Frontal cortex (tissue), 3 donors: ENCODE measurements at regions not wholly inside any gene's neighbourhood (a gene's known extent, or its start where the extent isn't known, plus 50 kb on each side); places are given as distances from the start of the nearest gene placed in this dataset.

Source experiments
- DNase-seq, 2 donors: peaks; one replicate each; pipeline ENCODE4 v3.0.0; 2012; ENCODE audit warnings: low spot score in 2 of 2
- FAIRE-seq: peaks from 2 replicates; lab custom pipeline; 2012; peaks lifted over from hg19 to GRCh38; lab: Jason Lieb, UNC
- donor health status: control.
- donor health status: control.
- donor health status: control.

DNA sequence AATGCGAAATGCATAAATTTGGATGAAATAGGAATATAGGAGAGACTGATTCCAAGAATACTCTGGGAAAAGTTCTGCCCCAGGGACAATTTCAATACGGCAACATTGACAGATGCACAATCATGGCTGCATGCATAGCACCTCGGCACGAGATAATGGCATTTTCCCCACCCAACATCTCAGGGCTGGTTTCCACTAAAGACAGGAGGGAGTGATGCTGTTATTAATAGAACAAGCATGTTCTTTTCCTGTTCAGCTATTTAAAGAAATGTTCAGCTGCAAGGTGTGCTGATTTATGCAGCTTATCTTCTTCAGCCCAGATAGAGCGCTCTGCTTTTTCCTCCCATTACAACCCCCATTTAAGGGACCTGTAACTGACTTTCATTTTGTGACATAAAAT lies 740.2 kb downstream of the TLR4 start:
- FAIRE-seq (no peak), DNase-seq (no peak)

DNA sequence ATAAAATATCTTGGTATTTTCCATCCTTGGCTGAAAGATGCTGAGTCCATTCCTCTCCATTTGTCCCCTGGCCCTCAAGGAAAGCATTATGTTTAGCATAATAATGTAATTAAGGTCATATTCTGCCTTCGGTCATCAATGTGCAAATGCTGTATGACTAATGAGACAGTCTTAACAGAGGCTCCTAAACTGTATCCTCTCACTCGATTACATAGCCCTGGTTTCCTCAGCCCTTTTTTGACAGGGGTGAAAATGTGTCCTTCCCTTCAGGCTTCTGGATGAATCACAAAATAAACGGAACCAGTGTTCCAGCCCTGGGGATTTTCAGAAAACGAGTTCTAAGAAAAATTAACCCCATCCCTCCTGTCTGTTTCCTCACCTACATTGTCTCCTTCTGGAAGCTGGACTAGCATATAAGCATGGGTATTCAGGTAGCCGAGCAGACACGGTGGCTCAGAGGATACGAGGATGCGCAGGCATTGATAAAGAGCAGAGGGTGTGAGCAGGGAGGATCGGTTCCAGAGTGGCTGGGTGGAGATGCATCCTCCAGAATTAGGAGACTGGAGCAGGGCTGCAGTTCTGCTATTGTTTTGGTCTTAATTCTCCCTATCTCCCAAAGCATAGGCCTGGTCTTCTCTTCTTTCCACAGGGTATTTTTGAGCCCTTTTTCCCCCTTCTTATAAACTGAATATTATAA lies 742.9 kb downstream of the TLR4 start:
- FAIRE-seq (no peak), DNase-seq (no peak)

- no peak for DNase-seq
- FAIRE-seq: no peak
Observed at GRCh38 chr9:118449554-118449953, 745.4 kb downstream of the TLR4 start.

GRCh38 chr9:118455259-118455658 lies 751.1 kb downstream of the TLR4 start:
- no peak for FAIRE-seq
- DNase-seq: no peak

GRCh38 chr9:118455788-118456187 lies 751.6 kb downstream of the TLR4 start:
- FAIRE-seq (no peak), DNase-seq (no peak)

DNA sequence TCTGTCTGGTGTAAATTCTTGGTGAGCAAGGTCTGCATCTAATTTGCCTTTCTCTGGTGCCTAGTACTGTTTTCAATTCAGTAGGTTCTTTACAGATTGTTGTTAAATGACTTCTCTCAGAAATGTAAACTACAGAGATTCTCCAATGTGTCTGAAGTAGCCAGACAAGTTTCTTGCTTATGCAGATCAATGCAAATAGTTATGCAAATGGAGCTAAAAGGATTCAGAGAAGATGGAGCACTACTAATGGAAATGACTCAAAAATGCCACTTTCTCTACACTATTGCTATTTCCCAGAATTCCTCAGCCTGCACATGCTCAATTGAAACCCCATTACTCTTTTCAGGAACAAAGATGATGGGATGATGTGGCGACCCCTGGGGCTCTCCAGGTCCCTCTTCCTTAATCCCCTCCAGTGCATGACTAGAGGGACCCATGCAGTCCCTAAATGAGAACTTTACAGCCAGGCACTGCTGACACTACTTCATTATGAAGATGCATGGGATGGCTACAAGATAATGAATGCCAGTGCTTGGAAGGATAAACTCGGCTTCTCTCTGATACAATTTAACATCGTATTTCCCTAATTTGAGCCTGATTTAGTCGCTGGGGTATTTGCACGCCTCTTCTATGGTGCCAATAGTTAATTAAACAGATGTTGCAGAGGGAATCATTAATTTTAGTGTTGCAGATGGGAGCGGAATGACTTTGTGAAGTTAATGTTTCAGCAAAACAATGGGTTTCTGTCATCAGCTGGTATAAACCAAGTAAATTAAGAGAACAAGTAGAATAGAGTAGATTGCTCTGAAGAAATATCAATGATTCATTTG lies 753.2 kb downstream of the TLR4 start:
- FAIRE-seq (no peak), DNase-seq (no peak)

GRCh38 chr9:118459913-118460312 lies 755.7 kb downstream of the TLR4 start:
- FAIRE-seq (no peak), DNase-seq (no peak)

DNA sequence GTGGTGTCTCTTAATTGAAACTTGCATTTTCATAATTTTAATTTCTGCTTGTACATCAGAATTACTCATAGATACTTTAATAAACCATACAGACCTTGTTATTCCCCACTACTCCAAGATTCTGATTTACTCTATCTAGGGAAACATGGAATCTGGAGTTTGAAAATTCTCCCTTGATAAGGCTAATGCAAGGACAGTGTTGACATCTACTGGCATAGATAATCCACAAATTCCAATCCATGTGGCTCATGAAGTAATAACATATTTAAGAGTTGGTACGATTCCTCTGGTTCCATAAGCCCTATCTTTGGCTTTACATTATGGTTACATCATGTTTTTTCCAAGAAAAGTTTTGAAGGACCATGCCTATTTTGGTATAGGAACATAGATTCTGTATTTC lies 759.2 kb downstream of the TLR4 start:
- FAIRE-seq: no peak
- DNase-seq: no peak

DNA sequence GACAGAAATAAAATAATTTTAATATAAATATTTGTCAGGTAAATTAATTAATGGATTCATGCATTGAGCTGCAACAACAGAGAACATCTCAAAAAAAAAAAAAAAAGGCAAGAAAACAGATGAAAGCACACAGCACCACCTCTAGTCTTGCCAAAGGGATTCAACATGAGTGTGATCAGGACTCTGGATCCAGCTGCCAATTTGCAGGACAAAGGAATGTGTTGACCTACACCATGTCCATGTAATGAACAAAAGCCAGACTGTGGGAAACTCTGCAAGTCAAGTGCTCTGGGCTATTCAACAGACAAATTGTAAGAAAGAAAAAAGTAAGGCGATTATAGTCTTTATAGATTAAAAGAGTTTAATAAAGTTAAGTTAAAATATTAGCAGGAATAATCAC lies 769.3 kb downstream of the TLR4 start:
- DNase-seq: no peak
- FAIRE-seq: no peak

- DNase-seq (no peak), FAIRE-seq (no peak)
Observed at GRCh38 chr9:118478752-118479151, 774.5 kb downstream of the TLR4 start.

- no peak for DNase-seq
- no peak for FAIRE-seq
Observed at GRCh38 chr9:118482306-118482705, 778.1 kb downstream of the TLR4 start.

DNA sequence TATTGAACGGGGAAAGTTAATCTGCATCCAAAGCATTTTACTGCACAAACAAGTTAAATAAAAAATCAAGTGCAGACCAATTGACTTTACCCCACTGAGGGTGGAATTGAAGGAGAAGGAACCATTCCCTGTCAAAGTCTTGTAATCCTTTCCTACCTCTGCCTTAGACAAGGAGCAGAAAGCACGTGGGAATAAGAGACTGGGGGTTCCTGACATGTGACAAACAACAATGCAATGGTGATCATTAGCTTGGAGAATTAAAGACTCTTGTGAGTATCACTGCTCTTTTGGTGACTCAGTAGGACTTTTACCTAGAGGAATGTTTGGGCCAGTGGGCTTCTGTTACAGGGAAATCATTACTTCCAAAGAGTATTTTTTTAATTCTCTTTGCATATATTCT lies 779.5 kb downstream of the TLR4 start:
- no peak for DNase-seq
- no peak for FAIRE-seq

DNA sequence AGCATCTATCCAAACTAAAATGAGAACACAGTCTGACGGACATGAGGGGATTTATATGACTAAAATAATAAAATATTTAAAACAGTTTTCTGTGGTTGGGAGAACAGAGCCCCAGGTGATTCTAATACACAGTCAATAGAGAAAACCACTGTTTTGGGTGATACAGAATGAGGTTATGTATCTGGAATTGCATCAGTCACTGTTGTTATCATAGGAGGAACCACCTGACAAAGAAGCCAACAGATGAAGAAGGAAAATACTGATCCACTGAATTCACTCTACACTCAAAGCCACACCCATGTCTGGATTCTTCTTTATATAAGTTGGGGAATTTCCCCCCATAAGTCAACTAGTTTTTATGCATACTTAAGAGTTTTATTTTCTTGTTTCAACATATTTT lies 799.0 kb downstream of the TLR4 start:
- no peak for FAIRE-seq
- DNase-seq: no peak

DNA sequence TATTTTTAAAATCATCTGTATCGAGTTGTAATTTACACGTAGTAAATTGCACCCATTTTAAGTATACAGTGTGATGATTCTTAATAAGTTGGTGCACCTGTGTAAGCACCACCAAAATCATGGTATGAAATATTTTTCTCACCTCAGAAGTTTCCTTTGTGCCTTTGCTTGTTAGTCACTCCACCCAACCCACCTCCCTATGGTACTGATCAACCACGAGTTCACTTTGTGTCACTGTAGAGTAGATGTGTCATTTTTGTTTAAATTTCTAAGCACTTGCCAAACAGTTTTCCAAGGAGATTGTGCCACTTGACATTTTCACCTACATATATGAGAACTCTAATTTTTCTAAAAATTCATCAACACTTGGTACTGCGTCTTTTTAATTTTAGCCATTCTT lies 806.5 kb downstream of the TLR4 start:
- no peak for FAIRE-seq

GRCh38 chr9:118515947-118516346 lies 811.7 kb downstream of the TLR4 start:
- FAIRE-seq (no peak), DNase-seq (no peak)

More for the DNA sequence above, 806.5 kb downstream of the TLR4 start:
- no peak for DNase-seq

GRCh38 chr9:118521261-118521660 lies 817.1 kb downstream of the TLR4 start:
- no peak for DNase-seq
- no peak for FAIRE-seq

DNA sequence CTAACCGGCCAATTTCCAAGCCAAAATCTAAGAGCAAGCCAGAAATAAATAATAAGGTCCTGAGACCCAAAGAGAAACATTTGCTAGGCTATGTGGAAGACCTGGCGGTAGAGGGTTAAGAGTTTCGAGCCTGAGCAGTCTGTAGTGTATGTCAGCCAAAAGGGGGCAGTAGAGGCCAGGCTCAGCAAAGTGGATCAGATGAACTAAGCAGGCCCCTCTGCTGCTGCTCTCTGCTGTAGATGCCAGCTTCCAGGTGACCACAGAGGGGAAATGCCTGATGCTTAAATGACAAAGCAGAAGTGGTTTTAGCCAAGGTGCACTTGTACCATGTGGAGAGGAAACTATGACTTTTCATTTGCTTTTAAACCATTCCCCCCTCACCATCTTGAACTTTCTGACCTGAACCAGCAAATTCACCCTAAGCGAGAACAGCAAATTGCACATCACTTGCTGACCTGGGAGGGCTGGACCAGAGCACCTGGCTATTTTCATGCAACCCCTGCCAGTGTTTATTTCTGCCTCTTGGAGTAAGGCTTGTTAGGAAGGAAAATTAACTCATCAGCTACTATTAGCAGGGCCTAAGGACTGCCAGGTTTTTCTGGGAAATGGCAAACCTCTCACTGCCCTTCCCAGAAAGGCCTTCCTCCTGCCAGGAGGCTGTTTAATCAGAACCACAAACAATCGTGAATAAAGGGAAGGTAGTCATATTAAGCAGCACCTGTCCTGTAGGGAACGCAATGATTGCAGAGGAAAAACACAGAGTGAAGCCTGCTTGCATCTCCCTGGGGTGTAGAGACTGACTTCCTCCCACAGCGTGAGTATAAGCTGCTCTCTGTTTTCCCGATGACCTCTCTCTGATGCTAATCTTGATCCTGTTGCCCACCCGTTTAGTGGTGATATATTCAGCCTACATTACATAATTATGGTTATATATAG lies 818.2 kb downstream of the TLR4 start:
- DNase-seq (peak in 1 of 2 donors; percentile 8), FAIRE-seq (no peak)

GRCh38 chr9:118527261-118527660 lies 823.1 kb downstream of the TLR4 start:
- no peak for DNase-seq
- FAIRE-seq: no peak

- no peak for DNase-seq
- no peak for FAIRE-seq
Observed at GRCh38 chr9:118529210-118529609, 825.0 kb downstream of the TLR4 start.

DNA sequence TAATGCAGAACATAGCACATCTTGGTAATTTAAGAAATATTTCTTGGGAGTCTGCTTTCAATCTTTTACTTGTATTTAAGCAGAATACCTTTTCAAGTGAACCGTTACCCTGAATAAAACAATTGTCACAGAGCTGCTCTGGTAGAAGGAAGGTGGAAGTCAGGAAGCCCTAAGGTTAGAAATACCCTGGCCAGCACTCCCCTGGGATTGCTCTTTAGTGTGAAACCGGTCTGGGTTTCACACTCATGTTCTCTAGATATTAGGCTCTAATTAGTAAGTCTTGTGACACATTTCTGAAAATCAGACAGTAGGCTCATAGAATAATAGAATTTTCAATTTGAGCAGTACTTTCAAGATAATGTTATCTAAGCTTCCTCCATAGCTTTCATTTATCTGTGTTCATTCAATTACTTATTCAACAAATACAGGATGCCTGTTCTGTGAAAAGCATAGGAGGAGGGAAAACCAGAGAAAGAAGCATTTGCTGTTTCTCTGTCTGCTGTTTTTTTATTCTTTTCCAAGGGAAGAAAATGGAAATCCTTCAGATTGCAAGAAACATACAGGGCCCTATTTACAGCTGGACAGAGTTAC lies 825.5 kb downstream of the TLR4 start:
- FAIRE-seq (no peak), DNase-seq (no peak)
